GM12892 (cell line): ENCODE measurements at regions not wholly inside any gene's neighbourhood (a gene's known extent, or its start where the extent isn't known, plus 50 kb on each side); places are given as distances from the start of the nearest gene placed in this dataset.

ENCODE experiments used
- POLR2A ChIP-seq: IDR thresholded peaks from 2 replicates; pipeline ENCODE4 v1.6.1; 2011; ENCODE audit warnings: low read depth, low read length, control low read depth
- POLR2AphosphoS5 ChIP-seq: IDR thresholded peaks from 2 replicates; pipeline ENCODE4 v1.6.1; 2011; ENCODE audit warnings: low read depth, low read length, control low read depth
- TAF1 ChIP-seq: IDR thresholded peaks from 2 replicates; pipeline ENCODE4 v1.6.1; 2011; ENCODE audit warnings: low read depth, mild to moderate bottlenecking, control low read depth, low read length, borderline replicate concordance

DNA sequence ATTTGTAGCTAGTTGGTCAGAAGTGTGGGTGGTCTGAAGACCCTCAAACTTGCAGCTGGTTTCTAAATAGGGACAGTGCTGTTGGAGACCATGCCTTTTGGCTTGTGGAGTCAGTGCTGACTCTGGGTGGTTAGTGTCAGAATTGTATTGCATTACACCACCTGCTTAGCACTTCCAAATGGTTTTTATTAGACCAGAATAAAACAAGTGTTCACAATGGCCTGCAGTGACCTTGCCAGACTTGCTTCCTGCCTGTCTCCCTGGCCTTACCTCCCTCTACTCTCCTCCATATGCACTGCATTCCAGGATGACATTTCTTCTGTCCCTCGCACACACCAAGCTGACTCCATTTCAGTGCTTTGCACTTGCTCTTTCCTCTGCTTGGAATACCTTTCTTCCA lies 72.7 kb upstream of the CNIH3 start:
- TF ChIP-seq POLR2A (no peak), POLR2AphosphoS5 (no peak), TAF1 (no peak)
